Fibroblast of lung (primary cell): ENCODE measurements at regions not wholly inside any gene's neighbourhood (a gene's known extent, or its start where the extent isn't known, plus 50 kb on each side); places are given as distances from the start of the nearest gene placed in this dataset.

ENCODE experiments used
- DNase-seq, 2 donors: peaks; one replicate each; pipeline versions ENCODE4 v3.0.0 to v3.0.0-alpha.2; 2010; ENCODE audit warnings: low read depth in 2 of 2
- H2AFZ ChIP-seq: 2 replicates; pipeline ENCODE4 v1.5.1; 2012; ENCODE audit warnings: low read length, control low read depth, inconsistent platforms
- H3K27ac ChIP-seq: 2 replicates; pipeline ENCODE4 v1.5.1; 2011; ENCODE audit warnings: low read length, control low read depth; ENCODE audit not compliant: insufficient read depth
- H3K27me3 ChIP-seq: 2 replicates; pipeline ENCODE4 v1.5.1; 2011; ENCODE audit warnings: mild to moderate bottlenecking, low read length; ENCODE audit not compliant: control insufficient read depth, insufficient read depth
- H3K36me3 ChIP-seq: 2 replicates; pipeline ENCODE4 v1.5.1; 2011; ENCODE audit warnings: low read length; ENCODE audit not compliant: control insufficient read depth, insufficient read depth
- H3K4me1 ChIP-seq: 2 replicates; pipeline ENCODE4 v1.5.1; 2011; ENCODE audit warnings: low read length; ENCODE audit not compliant: control insufficient read depth, insufficient read depth; ENCODE audit errors: extremely low read depth
- H3K4me2 ChIP-seq: 2 replicates; pipeline ENCODE4 v1.5.1; 2011; ENCODE audit warnings: low read length, control low read depth; ENCODE audit not compliant: insufficient read depth; ENCODE audit errors: extremely low read depth
- H3K4me3 ChIP-seq, 4 experiments: fragments of 200-600 bp in 1 of 4; sonication (generic) in 1 of 4; replicated peaks in 1 of 4; 2 replicates each; pipeline ENCODE4 v1.5.1; 2011 to 2016; ENCODE audit warnings: low read length in 4 of 4, low read depth in 3 of 4, mild to moderate bottlenecking in 3 of 4, control low read depth in 2 of 4, inconsistent platforms in 1 of 4, mixed read lengths in 1 of 4; ENCODE audit not compliant: insufficient read depth in 1 of 4; ENCODE audit errors: control extremely low read depth in 1 of 4
- H3K79me2 ChIP-seq: 2 replicates; pipeline ENCODE4 v1.5.1; 2012; ENCODE audit warnings: mild to moderate bottlenecking, low read length, inconsistent platforms; ENCODE audit not compliant: control insufficient read depth, insufficient read depth
- H3K9ac ChIP-seq: 2 replicates; pipeline ENCODE4 v1.5.1; 2011; ENCODE audit warnings: mild to moderate bottlenecking, low read length, control low read depth; ENCODE audit not compliant: insufficient read depth
- H3K9me3 ChIP-seq: 2 replicates; pipeline ENCODE4 v1.5.1; 2012; ENCODE audit warnings: low read depth, low read length; ENCODE audit not compliant: control insufficient read depth, insufficient read depth
- H4K20me1 ChIP-seq: 2 replicates; pipeline ENCODE4 v1.5.1; 2011; ENCODE audit warnings: low read length; ENCODE audit not compliant: control insufficient read depth, insufficient read depth; ENCODE audit errors: extremely low read depth
- EZH2 ChIP-seq: IDR thresholded peaks from 2 replicates; pipeline ENCODE4 v1.5.1; 2012; ENCODE audit warnings: low read length, control low read depth, mild to moderate bottlenecking; ENCODE audit errors: missing control alignments
- TF ChIP-seq, protein P1 (sequence below), 2 donors: IDR thresholded peaks in 1 of 2; conservative IDR thresholded peaks in 1 of 2; 1 replicate in 1 of 2; 2 replicates in 1 of 2; pipeline ENCODE4 v1.5.1; 2011 to 2012; ENCODE audit warnings: low read length in 2 of 2, control low read depth in 1 of 2, inconsistent platforms in 1 of 2, low read depth in 1 of 2, mild to moderate bottlenecking in 1 of 2

DNA sequence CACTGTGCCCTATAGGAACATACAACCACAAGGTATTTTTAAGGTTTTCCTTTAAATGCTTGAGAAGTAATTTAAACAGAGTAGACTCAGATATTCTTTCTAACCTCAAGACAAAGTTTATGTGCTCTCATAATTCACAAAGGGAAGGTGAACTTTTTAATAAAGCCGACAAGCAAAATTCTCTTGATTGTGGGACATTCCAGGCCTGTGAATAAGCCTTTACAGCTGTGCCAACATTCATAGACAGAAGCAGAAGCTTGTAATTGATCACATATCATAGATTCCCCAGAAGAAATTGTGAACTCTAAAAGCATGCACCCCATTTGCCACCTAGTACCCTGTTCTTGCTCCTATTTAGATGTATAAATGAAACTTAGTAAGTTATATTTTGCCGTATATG is 1107.8 kb upstream of the SEMA6A start:
- H3K79me2 ChIP-seq, result no peaks in the 10 kb centered on the region
- H3K9ac ChIP-seq, result no peak overlapping the region
- H3K36me3 ChIP-seq, result no peaks in the 10 kb centered on the region
- H3K4me2 ChIP-seq, result no peak overlapping the region
- H3K4me3 ChIP-seq, result no peak overlapping the region
- no peaks in the 10 kb centered on the region for H3K4me1 ChIP-seq
- H4K20me1 ChIP-seq, result no peaks in the 10 kb centered on the region
- TF ChIP-seq, protein P1, sequence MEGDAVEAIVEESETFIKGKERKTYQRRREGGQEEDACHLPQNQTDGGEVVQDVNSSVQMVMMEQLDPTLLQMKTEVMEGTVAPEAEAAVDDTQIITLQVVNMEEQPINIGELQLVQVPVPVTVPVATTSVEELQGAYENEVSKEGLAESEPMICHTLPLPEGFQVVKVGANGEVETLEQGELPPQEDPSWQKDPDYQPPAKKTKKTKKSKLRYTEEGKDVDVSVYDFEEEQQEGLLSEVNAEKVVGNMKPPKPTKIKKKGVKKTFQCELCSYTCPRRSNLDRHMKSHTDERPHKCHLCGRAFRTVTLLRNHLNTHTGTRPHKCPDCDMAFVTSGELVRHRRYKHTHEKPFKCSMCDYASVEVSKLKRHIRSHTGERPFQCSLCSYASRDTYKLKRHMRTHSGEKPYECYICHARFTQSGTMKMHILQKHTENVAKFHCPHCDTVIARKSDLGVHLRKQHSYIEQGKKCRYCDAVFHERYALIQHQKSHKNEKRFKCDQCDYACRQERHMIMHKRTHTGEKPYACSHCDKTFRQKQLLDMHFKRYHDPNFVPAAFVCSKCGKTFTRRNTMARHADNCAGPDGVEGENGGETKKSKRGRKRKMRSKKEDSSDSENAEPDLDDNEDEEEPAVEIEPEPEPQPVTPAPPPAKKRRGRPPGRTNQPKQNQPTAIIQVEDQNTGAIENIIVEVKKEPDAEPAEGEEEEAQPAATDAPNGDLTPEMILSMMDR (conservative IDR thresholded peaks at IDR 0.05 in 1 of 2, IDR thresholded peaks at IDR 0.05 in 1 of 2; ENCODE audit: low read depth in 1 of 2, low read length in 2 of 2), result no peak
- TF ChIP-seq EZH2, result no peak
- DNase-seq, result peak in 1 of 2 donors; percentile 10
- H3K27me3 ChIP-seq, result no peaks in the 10 kb centered on the region
- H2AFZ ChIP-seq, result no peak overlapping the region
- H3K27ac ChIP-seq, result no peak overlapping the region
- H3K9me3 ChIP-seq, result no peaks in the 10 kb centered on the region

DNA sequence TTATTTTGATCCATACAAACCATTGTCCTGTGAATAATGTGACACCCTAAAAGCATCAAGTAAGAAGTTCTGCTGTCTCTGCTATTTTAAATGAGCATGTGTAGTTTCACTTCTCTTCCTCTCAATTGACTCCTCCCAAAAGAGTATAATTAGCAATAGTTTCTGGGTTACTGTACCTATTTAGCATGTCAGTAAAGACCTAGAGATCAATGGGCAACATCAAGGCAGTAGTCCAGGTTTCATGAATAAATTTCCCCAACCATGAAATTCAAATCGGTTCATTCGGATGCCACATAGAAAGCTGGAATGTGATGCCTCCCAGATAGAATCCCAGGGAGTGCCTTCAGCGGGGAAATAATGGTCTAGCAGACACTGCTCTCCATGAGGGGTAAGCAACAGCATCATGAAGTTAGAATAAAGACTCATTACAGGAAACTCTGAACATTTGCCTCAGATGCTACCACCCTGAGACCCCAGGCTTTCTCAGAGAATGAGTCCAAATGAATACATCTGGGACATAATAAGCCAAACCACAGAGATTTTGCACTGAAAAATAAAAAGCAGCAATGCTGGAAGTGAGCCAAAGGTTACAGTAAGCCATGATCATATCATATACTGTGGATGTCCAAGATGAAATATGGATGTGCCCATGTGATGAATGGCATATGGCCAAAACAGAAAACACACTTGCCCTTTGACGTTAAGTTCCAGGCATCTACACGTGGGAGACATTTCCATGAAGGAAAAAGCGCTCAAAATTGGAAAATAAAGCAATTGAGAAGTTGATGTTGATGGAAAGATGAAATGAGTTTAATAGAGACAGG is 1107.0 kb upstream of the SEMA6A start:
- H2AFZ ChIP-seq, result no peak overlapping the region
- DNase-seq, result peak in 1 of 2 donors; percentile 1
- no peaks in the 10 kb centered on the region for H3K27me3 ChIP-seq
- H3K79me2 ChIP-seq, result no peaks in the 10 kb centered on the region
- no peak overlapping the region for H3K4me3 ChIP-seq
- no peak overlapping the region for H3K27ac ChIP-seq
- TF ChIP-seq EZH2, result no peak
- H3K9me3 ChIP-seq, result no peaks in the 10 kb centered on the region
- no peaks in the 10 kb centered on the region for H3K4me1 ChIP-seq
- no peak overlapping the region for H3K9ac ChIP-seq
- H3K4me2 ChIP-seq, result no peak overlapping the region
- no peaks in the 10 kb centered on the region for H4K20me1 ChIP-seq
- no peaks in the 10 kb centered on the region for H3K36me3 ChIP-seq

DNA sequence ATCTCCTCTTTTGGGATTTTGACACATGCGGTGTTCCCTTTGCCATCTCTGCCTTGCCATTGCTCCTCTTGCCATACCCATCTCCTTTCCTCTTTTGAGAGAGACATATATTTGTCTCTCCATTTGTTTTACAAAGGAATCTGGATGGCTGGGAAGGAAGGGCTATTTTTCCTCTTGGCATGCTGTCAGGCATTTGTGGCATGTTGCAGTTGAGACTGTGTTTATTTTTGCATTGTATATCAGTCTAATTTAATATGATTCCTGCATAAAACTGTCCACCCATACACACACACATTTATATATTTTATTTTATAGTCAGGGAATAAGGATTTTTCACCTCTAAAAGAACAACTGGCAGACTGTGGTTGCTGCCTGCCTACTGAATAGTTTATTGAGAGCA is 1105.8 kb upstream of the SEMA6A start:
- Histone ChIP-seq H3K27me3 (no peaks in the 10 kb centered on the region), H3K36me3 (no peaks in the 10 kb centered on the region), H3K79me2 (no peaks in the 10 kb centered on the region), H3K4me1 (no peaks in the 10 kb centered on the region), H2AFZ (no peak overlapping the region), H3K9me3 (no peaks in the 10 kb centered on the region), H4K20me1 (no peaks in the 10 kb centered on the region), H3K4me3 (no peak overlapping the region), H3K9ac (no peak overlapping the region), H3K4me2 (no peak overlapping the region), H3K27ac (no peak overlapping the region)
- DNase-seq, result peak in 1 of 2 donors; percentile 1
- no peak for TF ChIP-seq EZH2
- TF ChIP-seq, protein P1 (conservative IDR thresholded peaks at IDR 0.05 in 1 of 2, IDR thresholded peaks at IDR 0.05 in 1 of 2; ENCODE audit: low read depth in 1 of 2, low read length in 2 of 2), result no peak
